Esophagus muscularis mucosa (tissue), 3 donors: ENCODE measurements at regions not wholly inside any gene's neighbourhood (a gene's known extent, or its start where the extent isn't known, plus 50 kb on each side); places are given as distances from the start of the nearest gene placed in this dataset.

ENCODE experiments used
- CTCF ChIP-seq, 3 experiments: fragments of 200-600 bp in 2 of 3; fragments of 450-650 bp in 1 of 3; sonication (generic) in 2 of 3; IDR thresholded peaks; one replicate each; pipeline ENCODE4 v1.5.1; 2017 to 2019; ENCODE audit warnings: antibody characterized with exemption in 3 of 3, mild to moderate bottlenecking in 2 of 3, moderate library complexity in 1 of 3
- POLR2A ChIP-seq: fragments of 450-650 bp; IDR thresholded peaks from one replicate; pipeline ENCODE4 v1.6.1; 2017; ENCODE audit warnings: antibody characterized with exemption, moderate library complexity, mild to moderate bottlenecking, low read depth
- POLR2AphosphoS5 ChIP-seq, 2 donors: sonication (generic); formaldehyde crosslinking; IDR thresholded peaks; one replicate each; pipeline ENCODE4 v1.6.1; 2017; ENCODE audit warnings: antibody characterized with exemption in 2 of 2

GRCh38 chr3:15959434-15959811 lies 161.6 kb upstream of the ANKRD28 start:
- TF ChIP-seq POLR2A, result no peak
- no peak for TF ChIP-seq CTCF (IDR thresholded peaks at IDR 0.05)
- no peak for TF ChIP-seq POLR2AphosphoS5 (IDR thresholded peaks at IDR 0.05)
